ENCODE measurements at regions not wholly inside any gene's neighbourhood (a gene's known extent, or its start where the extent isn't known, plus 50 kb on each side); places are given as distances from the start of the nearest gene placed in this dataset.

GRCh38 chr3:27585429-27585828, 101.2 kb upstream of the SLC4A7 start:
- TF ChIP-seq REST (IDR thresholded peaks at IDR 0.05; ENCODE audit: insufficient replicate concordance, low read depth), result no peak
- no peak for TF ChIP-seq POLR2AphosphoS5 (IDR thresholded peaks at IDR 0.05; ENCODE audit: low read depth)
- no peak for TF ChIP-seq GABPA (IDR thresholded peaks at IDR 0.05; ENCODE audit: low read depth)
- TF ChIP-seq SPI1 (IDR thresholded peaks at IDR 0.05; ENCODE audit: borderline replicate concordance, low read depth), result no peak
- no peak for TF ChIP-seq CTCF (IDR thresholded peaks at IDR 0.05; ENCODE audit: insufficient read depth, low read length)
- no peak for DNase-seq (ENCODE audit: low read depth in 1 of 2, low spot score in 1 of 2)
- no peak overlapping the region for H3K27ac ChIP-seq (replicated peaks)

GRCh38 chr3:27584874-27585273, 100.7 kb upstream of the SLC4A7 start:
- no peak for DNase-seq (ENCODE audit: low read depth in 1 of 2, low spot score in 1 of 2)
- no peak overlapping the region for H3K4me3 ChIP-seq (replicated peaks; ENCODE audit: insufficient read depth, low read length)
- no peak overlapping the region for H3K27ac ChIP-seq (replicated peaks)
- TF ChIP-seq REST (IDR thresholded peaks at IDR 0.05; ENCODE audit: insufficient replicate concordance, low read depth), result no peak
- TF ChIP-seq POLR2AphosphoS5 (IDR thresholded peaks at IDR 0.05; ENCODE audit: low read depth), result no peak
- TF ChIP-seq SPI1 (IDR thresholded peaks at IDR 0.05; ENCODE audit: borderline replicate concordance, low read depth), result no peak
- TF ChIP-seq GABPA (IDR thresholded peaks at IDR 0.05; ENCODE audit: low read depth), result no peak
- no peak for TF ChIP-seq CTCF (IDR thresholded peaks at IDR 0.05; ENCODE audit: insufficient read depth, low read length)
- no peaks in the 10 kb centered on the region for H3K27me3 ChIP-seq (ENCODE audit: insufficient read depth, poor library complexity, severe bottlenecking)

More at GRCh38 chr3:27585429-27585828, 101.2 kb upstream of the SLC4A7 start:
- Histone ChIP-seq H3K4me3 (replicated peaks; ENCODE audit: insufficient read depth, low read length) (no peak overlapping the region), H3K27me3 (ENCODE audit: insufficient read depth, poor library complexity, severe bottlenecking) (no peaks in the 10 kb centered on the region)

GRCh38 chr3:27581852-27582251, 97.7 kb upstream of the SLC4A7 start:
- H3K27ac ChIP-seq (replicated peaks), result no peak overlapping the region
- no peaks in the 10 kb centered on the region for H3K27me3 ChIP-seq (ENCODE audit: insufficient read depth, poor library complexity, severe bottlenecking)
- no peak overlapping the region for H3K4me3 ChIP-seq (replicated peaks; ENCODE audit: insufficient read depth, low read length)
- TF ChIP-seq CTCF (IDR thresholded peaks at IDR 0.05; ENCODE audit: insufficient read depth, low read length), result no peak
- TF ChIP-seq SPI1 (IDR thresholded peaks at IDR 0.05; ENCODE audit: borderline replicate concordance, low read depth), result no peak
- TF ChIP-seq REST (IDR thresholded peaks at IDR 0.05; ENCODE audit: insufficient replicate concordance, low read depth), result no peak
- no peak for TF ChIP-seq POLR2AphosphoS5 (IDR thresholded peaks at IDR 0.05; ENCODE audit: low read depth)
- no peak for TF ChIP-seq GABPA (IDR thresholded peaks at IDR 0.05; ENCODE audit: low read depth)
- no peak for DNase-seq (ENCODE audit: low read depth in 1 of 2, low spot score in 1 of 2)
